BLaER1 treated with 17β-estradiol and CSF1 and Interleukin-3, amounts not matched to agents 10 nM and 100 nM (cell line): ENCODE measurements at regions not wholly inside any gene's neighbourhood (a gene's known extent, or its start where the extent isn't known, plus 50 kb on each side); places are given as distances from the start of the nearest gene placed in this dataset.

Source experiments
- H3K27ac ChIP-seq, 11 experiments: shearing (Covaris generic); formaldehyde crosslinking; 2 replicates each; pipeline ENCODE4 v1.8.1; 2022
- H3K27me3 ChIP-seq, 11 experiments: shearing (Covaris generic); formaldehyde crosslinking; 2 replicates each; pipeline ENCODE4 v1.8.1; 2022
- H3K36me3 ChIP-seq, 11 experiments: shearing (Covaris generic); formaldehyde crosslinking; 2 replicates each; pipeline ENCODE4 v1.8.1; 2022
- H3K4me1 ChIP-seq, 10 experiments: shearing (Covaris generic); formaldehyde crosslinking; 2 replicates each; pipeline ENCODE4 v1.8.1; 2022
- H3K4me2 ChIP-seq, 11 experiments: shearing (Covaris generic); formaldehyde crosslinking; 2 replicates each; pipeline ENCODE4 v1.8.1; 2022
- H3K4me3 ChIP-seq, 10 experiments: shearing (Covaris generic); formaldehyde crosslinking; 2 replicates each; pipeline ENCODE4 v1.8.1; 2022
- H3K9ac ChIP-seq, 11 experiments: shearing (Covaris generic); formaldehyde crosslinking; 2 replicates each; pipeline ENCODE4 v1.8.1; 2022
- H3K9me3 ChIP-seq, 11 experiments: shearing (Covaris generic); formaldehyde crosslinking; replicated peaks in 1 of 11; 2 replicates each; pipeline ENCODE4 v1.8.1; 2022
- H4K20me1 ChIP-seq, 11 experiments: shearing (Covaris generic); formaldehyde crosslinking; 2 replicates each; pipeline ENCODE4 v1.8.1; 2022
- Cebpa-rat ChIP-seq, 11 experiments: shearing (Covaris generic); IDR thresholded peaks; 2 replicates each; pipeline ENCODE4 v1.8.1; 2022

GRCh38 chr12:92468358-92469020, 234.3 kb upstream of the PLEKHG7 start:
- Histone ChIP-seq H3K4me3 (no peak overlapping the region), H3K27me3 (no peaks in the 10 kb centered on the region), H4K20me1 (no peaks in the 10 kb centered on the region), H3K27ac (no peak overlapping the region), H3K4me2 (no peak overlapping the region), H3K36me3 (no peaks in the 10 kb centered on the region), H3K9ac (no peak overlapping the region), H3K4me1 (peaks cover 7 to 26% (median 13%) of the 10 kb centered on the region in 10 experiments; a peak in 17 of 20 replicates), H3K9me3 (peaks cover 0 to 15% (median 0%) of the 10 kb centered on the region in 11 experiments; a peak in 7 of 22 replicates)
- no peak for TF ChIP-seq Cebpa-rat (IDR thresholded peaks at IDR 0.05)

- Histone ChIP-seq H3K4me1 (peaks cover 10 to 30% (median 18%) of the 10 kb centered on the region in 10 experiments; a peak in 19 of 20 replicates), H3K9ac (no peak overlapping the region), H4K20me1 (no peaks in the 10 kb centered on the region), H3K27ac (no peak overlapping the region), H3K9me3 (peaks cover 0 to 18% (median 0%) of the 10 kb centered on the region in 11 experiments; a peak in 7 of 22 replicates), H3K4me3 (no peak overlapping the region), H3K4me2 (no peak overlapping the region; a peak in 1 of 22 replicates), H3K36me3 (no peaks in the 10 kb centered on the region), H3K27me3 (no peaks in the 10 kb centered on the region)
- no peak for TF ChIP-seq Cebpa-rat (IDR thresholded peaks at IDR 0.05)
Measured at GRCh38 chr12:92467886-92468285, 234.9 kb upstream of the PLEKHG7 start.

- peak overlapping the region in 2 of 11 experiments; percentile 12 to 22; a peak in 2 of 22 replicates for H3K27ac ChIP-seq
- TF ChIP-seq Cebpa-rat (IDR thresholded peaks at IDR 0.05), result no peak
- H3K4me2 ChIP-seq, result peak overlapping the region in 9 of 11 experiments; percentile 9 to 45 (median 25); a peak in 12 of 22 replicates
Measured at GRCh38 chr12:92466391-92467305, 236.1 kb upstream of the PLEKHG7 start.

GRCh38 chr12:92465786-92466295, 236.9 kb upstream of the PLEKHG7 start:
- no peak overlapping the region for H3K4me3 ChIP-seq
- no peaks in the 10 kb centered on the region for H3K27me3 ChIP-seq
- peaks cover 0 to 18% (median 0%) of the 10 kb centered on the region in 11 experiments; a peak in 7 of 22 replicates for H3K9me3 ChIP-seq
- no peak overlapping the region for H3K9ac ChIP-seq
- no peaks in the 10 kb centered on the region for H3K36me3 ChIP-seq
- H3K27ac ChIP-seq, result no peak overlapping the region
- H4K20me1 ChIP-seq, result no peaks in the 10 kb centered on the region
- H3K4me2 ChIP-seq, result peak overlapping the region in 3 of 11 experiments; percentile 26 to 45 (median 34); a peak in 4 of 22 replicates
- TF ChIP-seq Cebpa-rat (IDR thresholded peaks at IDR 0.05), result no peak
- peaks cover 28 to 51% (median 39%) of the 10 kb centered on the region in 10 experiments for H3K4me1 ChIP-seq

More at GRCh38 chr12:92466391-92467305, 236.1 kb upstream of the PLEKHG7 start:
- H3K4me1 ChIP-seq, result peaks cover 22 to 43% (median 31%) of the 10 kb centered on the region in 10 experiments
- no peak overlapping the region for H3K9ac ChIP-seq
- H3K36me3 ChIP-seq, result no peaks in the 10 kb centered on the region
- H4K20me1 ChIP-seq, result no peaks in the 10 kb centered on the region
- H3K4me3 ChIP-seq, result no peak overlapping the region
- H3K27me3 ChIP-seq, result no peaks in the 10 kb centered on the region
- H3K9me3 ChIP-seq, result peaks cover 0 to 18% (median 0%) of the 10 kb centered on the region in 11 experiments; a peak in 7 of 22 replicates

GRCh38 chr12:92464911-92465310, 237.9 kb upstream of the PLEKHG7 start:
- no peak overlapping the region for H3K27ac ChIP-seq
- H3K27me3 ChIP-seq, result no peaks in the 10 kb centered on the region
- H3K9me3 ChIP-seq, result peaks cover 0 to 18% (median under 1%) of the 10 kb centered on the region in 11 experiments; a peak in 7 of 22 replicates
- no peaks in the 10 kb centered on the region for H4K20me1 ChIP-seq
- no peak for TF ChIP-seq Cebpa-rat (IDR thresholded peaks at IDR 0.05)
- no peak overlapping the region for H3K9ac ChIP-seq
- H3K4me2 ChIP-seq, result no peak overlapping the region
- no peaks in the 10 kb centered on the region for H3K36me3 ChIP-seq
- H3K4me3 ChIP-seq, result no peak overlapping the region
- peaks cover 28 to 56% (median 40%) of the 10 kb centered on the region in 10 experiments for H3K4me1 ChIP-seq

GRCh38 chr12:92463171-92463570, 239.6 kb upstream of the PLEKHG7 start:
- no peak overlapping the region; a peak in 1 of 22 replicates for H3K9ac ChIP-seq
- no peaks in the 10 kb centered on the region for H3K27me3 ChIP-seq
- H3K9me3 ChIP-seq, result peaks cover 0 to 18% (median 4%) of the 10 kb centered on the region in 11 experiments; a peak in 9 of 22 replicates
- peaks cover 28 to 61% (median 40%) of the 10 kb centered on the region in 10 experiments for H3K4me1 ChIP-seq
- H3K27ac ChIP-seq, result peak overlapping the region in 9 of 11 experiments; percentile 1 to 77 (median 72); a peak in 11 of 22 replicates
- H3K36me3 ChIP-seq, result no peaks in the 10 kb centered on the region
- no peak for TF ChIP-seq Cebpa-rat (IDR thresholded peaks at IDR 0.05)
- H3K4me2 ChIP-seq, result peak overlapping the region in 9 of 11 experiments; percentile 16 to 81 (median 67); a peak in 15 of 22 replicates
- no peaks in the 10 kb centered on the region for H4K20me1 ChIP-seq
- no peak overlapping the region for H3K4me3 ChIP-seq

- Histone ChIP-seq H3K4me2 (peak overlapping the region; percentile 51 to 81 (median 67); a peak in 20 of 22 replicates), H3K4me3 (no peak overlapping the region), H3K9ac (peak overlapping the region in 2 of 11 experiments; percentile 34 to 38; a peak in 1 of 22 replicates), H4K20me1 (no peaks in the 10 kb centered on the region), H3K4me1 (peaks cover 28 to 62% (median 40%) of the 10 kb centered on the region in 10 experiments), H3K9me3 (peaks cover 0 to 18% (median 6%) of the 10 kb centered on the region in 11 experiments; a peak in 9 of 22 replicates), H3K27ac (peak overlapping the region in 10 of 11 experiments; percentile 9 to 77 (median 71); a peak in 14 of 22 replicates), H3K27me3 (no peaks in the 10 kb centered on the region), H3K36me3 (no peaks in the 10 kb centered on the region)
- TF ChIP-seq Cebpa-rat (IDR thresholded peaks at IDR 0.05), result no peak
Measured at GRCh38 chr12:92462527-92462926, 240.3 kb upstream of the PLEKHG7 start.

GRCh38 chr12:92462049-92462448, 240.7 kb upstream of the PLEKHG7 start:
- Histone ChIP-seq H3K36me3 (no peaks in the 10 kb centered on the region), H3K27me3 (no peaks in the 10 kb centered on the region), H3K9ac (peak overlapping the region in 8 of 11 experiments; percentile 4 to 50 (median 36); a peak in 8 of 22 replicates), H3K4me2 (peak overlapping the region; percentile 51 to 81 (median 67)), H4K20me1 (no peaks in the 10 kb centered on the region), H3K4me3 (no peak overlapping the region), H3K9me3 (peaks cover 0 to 18% (median 6%) of the 10 kb centered on the region in 11 experiments; a peak in 9 of 22 replicates), H3K4me1 (peaks cover 26 to 61% (median 39%) of the 10 kb centered on the region in 10 experiments), H3K27ac (peak overlapping the region; percentile 2 to 77 (median 70); a peak in 21 of 22 replicates)
- no peak for TF ChIP-seq Cebpa-rat (IDR thresholded peaks at IDR 0.05)
